Mucosa of rectum (tissue), 2 donors: ENCODE measurements at regions not wholly inside any gene's neighbourhood (a gene's known extent, or its start where the extent isn't known, plus 50 kb on each side); places are given as distances from the start of the nearest gene placed in this dataset.

ENCODE experiments used
- H3K27ac ChIP-seq, 2 donors: one replicate each; pipeline ENCODE4 v1.7.0; 2013; ENCODE audit warnings: inconsistent platforms in 2 of 2, low read depth in 2 of 2, low read length in 2 of 2
- H3K27me3 ChIP-seq, 2 donors: one replicate each; pipeline ENCODE4 v1.7.0; 2013; ENCODE audit warnings: low read length in 2 of 2; ENCODE audit not compliant: control insufficient read depth in 2 of 2, insufficient read depth in 2 of 2
- H3K36me3 ChIP-seq, 2 donors: one replicate each; pipeline ENCODE4 v1.7.0; 2013; ENCODE audit warnings: low read length in 2 of 2; ENCODE audit not compliant: control insufficient read depth in 2 of 2, insufficient read depth in 2 of 2
- H3K4me1 ChIP-seq, 2 donors: one replicate each; pipeline ENCODE4 v1.7.0; 2013; ENCODE audit warnings: low read length in 2 of 2, mild to moderate bottlenecking in 1 of 2; ENCODE audit not compliant: control insufficient read depth in 2 of 2, insufficient read depth in 2 of 2
- H3K4me3 ChIP-seq, 2 donors: one replicate each; pipeline ENCODE4 v1.7.0; 2013; ENCODE audit warnings: low read length in 2 of 2
- H3K9ac ChIP-seq, 2 donors: one replicate each; pipeline ENCODE4 v1.7.0; 2013; ENCODE audit warnings: low read length in 2 of 2, low read depth in 1 of 2, mild to moderate bottlenecking in 1 of 2
- H3K9me3 ChIP-seq, 2 donors: one replicate each; pipeline ENCODE4 v1.7.0; 2013; ENCODE audit warnings: low read length in 2 of 2; ENCODE audit not compliant: control insufficient read depth in 2 of 2
- donor health status: healthy.
- donor health status: Normal muscosa, but diverticular disease.

DNA sequence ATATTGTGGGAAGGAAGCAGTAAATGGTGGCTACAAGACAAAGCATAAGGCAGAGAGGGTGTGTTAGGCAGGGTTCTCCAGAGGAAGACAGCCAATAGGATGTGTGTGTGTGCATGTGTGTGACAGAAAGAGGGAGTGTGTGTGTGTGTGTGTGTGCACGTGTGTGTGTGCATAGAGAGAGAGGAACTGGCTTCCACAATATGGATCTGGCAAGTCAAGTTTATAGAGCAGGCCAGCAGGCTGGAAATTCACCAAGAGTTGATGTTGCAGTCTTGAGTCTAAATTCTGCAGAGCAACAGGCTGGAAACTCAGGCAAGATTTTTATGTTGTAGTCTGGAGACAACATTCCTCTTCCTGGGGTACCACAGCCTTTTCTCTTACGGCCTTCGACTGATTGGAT, 374.0 kb downstream of the TNS3 start:
- Histone ChIP-seq H3K4me3 (no peak overlapping the region), H3K9ac (no peak overlapping the region), H3K36me3 (no peaks in the 10 kb centered on the region), H3K4me1 (peaks cover 0 to 2% of the 10 kb centered on the region in 2 donors), H3K27me3 (no peaks in the 10 kb centered on the region), H3K27ac (no peak overlapping the region), H3K9me3 (no peaks in the 10 kb centered on the region)

- Histone ChIP-seq H3K9ac (no peak overlapping the region), H3K4me3 (no peak overlapping the region), H3K36me3 (no peaks in the 10 kb centered on the region), H3K27ac (no peak overlapping the region), H3K4me1 (no peaks in the 10 kb centered on the region), H3K27me3 (no peaks in the 10 kb centered on the region), H3K9me3 (no peaks in the 10 kb centered on the region)
Measured at GRCh38 chr7:47204709-47205108, 377.2 kb downstream of the TNS3 start.

DNA sequence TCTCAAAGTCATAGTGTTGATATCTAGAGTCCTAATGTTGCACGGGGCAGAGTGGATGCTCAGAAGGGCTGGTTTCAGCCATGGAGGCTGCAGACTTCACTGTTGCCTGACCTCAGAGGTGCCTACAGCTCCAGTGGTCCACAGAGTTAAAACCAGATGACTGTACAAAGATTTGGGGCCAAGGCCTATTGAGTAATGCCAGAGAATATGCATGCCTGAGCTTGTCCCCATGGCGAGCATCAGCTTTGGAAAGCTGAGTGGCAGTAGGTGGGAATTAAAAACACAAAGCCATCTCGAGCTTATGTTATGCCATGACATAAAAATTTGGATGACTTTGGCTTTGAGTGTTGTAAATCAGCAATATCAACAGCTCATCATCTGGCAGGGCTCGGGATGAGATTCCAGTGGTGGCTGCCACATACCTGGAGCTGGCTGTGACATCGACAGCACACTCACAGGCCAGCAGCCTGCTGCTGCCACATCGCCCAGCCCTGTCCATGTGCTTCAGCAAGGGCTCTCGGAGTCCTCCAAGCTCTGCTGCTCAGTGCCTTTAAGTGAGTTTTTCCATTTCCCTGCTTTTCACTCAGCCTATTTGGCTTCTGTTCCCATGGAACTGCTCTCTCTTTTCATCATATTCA, 379.6 kb downstream of the TNS3 start:
- Histone ChIP-seq H3K9ac (no peak overlapping the region), H3K36me3 (no peaks in the 10 kb centered on the region), H3K9me3 (no peaks in the 10 kb centered on the region), H3K4me3 (no peak overlapping the region), H3K4me1 (no peaks in the 10 kb centered on the region), H3K27me3 (no peaks in the 10 kb centered on the region), H3K27ac (no peak overlapping the region)

- H3K27me3 ChIP-seq: no peaks in the 10 kb centered on the region
- no peaks in the 10 kb centered on the region for H3K36me3 ChIP-seq
- H3K4me3 ChIP-seq: no peak overlapping the region
- no peak overlapping the region for H3K9ac ChIP-seq
- H3K4me1 ChIP-seq: peaks cover 4 to 15% of the 10 kb centered on the region in 2 donors
- no peaks in the 10 kb centered on the region for H3K9me3 ChIP-seq
- H3K27ac ChIP-seq: no peak overlapping the region
Measured at GRCh38 chr7:47198159-47198558, 383.8 kb downstream of the TNS3 start.

GRCh38 chr7:47197486-47197885, 384.4 kb downstream of the TNS3 start:
- Histone ChIP-seq H3K27ac (no peak overlapping the region), H3K9ac (no peak overlapping the region), H3K4me1 (peaks cover 11 to 21% of the 10 kb centered on the region in 2 donors), H3K4me3 (no peak overlapping the region), H3K27me3 (no peaks in the 10 kb centered on the region), H3K36me3 (no peaks in the 10 kb centered on the region), H3K9me3 (no peaks in the 10 kb centered on the region)

- no peaks in the 10 kb centered on the region for H3K27me3 ChIP-seq
- no peak overlapping the region for H3K9ac ChIP-seq
- H3K4me1 ChIP-seq: peaks cover 17 to 29% of the 10 kb centered on the region in 2 donors
- no peaks in the 10 kb centered on the region for H3K36me3 ChIP-seq
- H3K27ac ChIP-seq: no peak overlapping the region
- no peak overlapping the region for H3K4me3 ChIP-seq
- H3K9me3 ChIP-seq: no peaks in the 10 kb centered on the region
Measured at GRCh38 chr7:47196737-47197136, 385.2 kb downstream of the TNS3 start.

GRCh38 chr7:47196106-47196645, 385.7 kb downstream of the TNS3 start:
- no peaks in the 10 kb centered on the region for H3K9me3 ChIP-seq
- H3K27ac ChIP-seq: no peak overlapping the region
- no peak overlapping the region for H3K9ac ChIP-seq
- no peaks in the 10 kb centered on the region for H3K36me3 ChIP-seq
- no peak overlapping the region for H3K4me3 ChIP-seq
- no peaks in the 10 kb centered on the region for H3K27me3 ChIP-seq
- peaks cover 19 to 30% of the 10 kb centered on the region in 2 donors for H3K4me1 ChIP-seq

DNA sequence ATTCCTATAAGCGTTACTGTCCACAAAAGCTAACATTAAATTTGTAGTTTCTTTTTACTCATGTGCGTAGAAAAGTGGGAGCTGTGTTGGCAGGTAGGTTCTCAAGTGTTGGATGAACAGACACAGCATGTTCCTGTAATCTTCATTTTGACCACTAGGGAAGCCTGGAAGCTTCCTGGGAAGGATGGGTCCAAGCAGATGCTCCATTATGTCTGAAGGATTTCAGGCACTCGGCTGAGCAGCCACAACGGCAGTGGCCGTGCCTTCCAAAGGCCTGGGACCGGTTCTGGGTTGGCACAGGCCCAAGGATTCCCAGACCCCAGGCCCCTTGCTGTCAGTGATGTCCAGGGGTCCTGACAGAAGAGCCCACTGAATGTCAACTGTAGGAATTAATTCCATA, 386.3 kb downstream of the TNS3 start:
- H3K4me1 ChIP-seq: peaks cover 20 to 36% of the 10 kb centered on the region in 2 donors
- H3K9ac ChIP-seq: no peak overlapping the region
- H3K27me3 ChIP-seq: no peaks in the 10 kb centered on the region
- H3K4me3 ChIP-seq: no peak overlapping the region
- H3K36me3 ChIP-seq: no peaks in the 10 kb centered on the region
- H3K9me3 ChIP-seq: no peaks in the 10 kb centered on the region
- H3K27ac ChIP-seq: no peak overlapping the region

DNA sequence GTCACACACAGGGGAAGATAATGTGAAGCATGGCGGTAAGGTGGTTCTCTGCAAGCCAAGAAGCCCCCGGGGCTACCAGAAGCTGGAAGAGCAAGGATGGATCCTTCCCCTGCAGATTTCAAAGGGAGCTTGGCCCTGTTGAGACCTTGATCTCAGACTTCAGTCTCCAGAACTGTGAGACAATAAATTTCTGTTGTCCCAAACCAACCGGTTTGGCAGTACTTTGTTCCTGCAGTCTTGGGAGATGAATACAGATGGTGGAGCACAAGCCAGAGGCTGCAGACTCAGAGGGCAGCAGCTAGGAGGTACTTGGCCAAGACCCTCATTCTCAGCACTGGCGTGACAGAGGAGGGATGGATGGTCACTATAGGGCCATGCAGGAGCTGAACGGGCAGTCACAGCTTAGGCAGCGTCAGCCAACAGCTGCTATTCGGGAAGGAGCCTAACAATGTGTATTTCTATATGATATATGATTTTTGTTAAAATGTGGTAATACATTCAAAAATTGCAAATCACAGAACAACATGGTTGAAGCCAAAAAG, 387.3 kb downstream of the TNS3 start:
- Histone ChIP-seq H3K27me3 (no peaks in the 10 kb centered on the region), H3K27ac (no peak overlapping the region), H3K36me3 (no peaks in the 10 kb centered on the region), H3K9me3 (no peaks in the 10 kb centered on the region), H3K4me3 (no peak overlapping the region), H3K4me1 (peaks cover 24 to 37% of the 10 kb centered on the region in 2 donors), H3K9ac (no peak overlapping the region)

DNA sequence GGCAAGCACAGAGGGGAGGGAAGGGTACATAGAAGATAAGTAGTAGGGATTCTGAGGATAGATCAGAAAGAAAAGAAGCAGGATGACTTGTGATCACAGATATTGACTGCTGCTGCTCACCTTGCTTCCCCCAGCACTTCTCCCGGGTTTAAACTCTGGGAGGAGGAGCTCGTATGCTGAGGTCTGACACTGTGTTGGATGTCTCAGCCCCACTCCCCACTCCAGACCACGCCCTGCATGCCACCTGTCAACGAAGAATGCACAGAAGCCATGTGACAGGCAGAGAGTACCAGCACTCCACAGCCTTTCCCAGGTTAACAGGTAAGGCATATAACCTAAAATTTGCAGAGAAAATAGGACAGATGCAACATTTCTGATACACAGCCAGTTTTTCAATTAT, 388.9 kb downstream of the TNS3 start:
- H3K4me3 ChIP-seq: no peak overlapping the region
- peak overlapping the region; percentile 91 to 93 for H3K27ac ChIP-seq
- H3K9me3 ChIP-seq: no peaks in the 10 kb centered on the region
- H3K36me3 ChIP-seq: no peaks in the 10 kb centered on the region
- H3K9ac ChIP-seq: no peak overlapping the region
- H3K27me3 ChIP-seq: no peaks in the 10 kb centered on the region
- H3K4me1 ChIP-seq: peaks cover 24 to 37% of the 10 kb centered on the region in 2 donors
